Peyer's patch (tissue), 4 donors: ENCODE measurements at regions not wholly inside any gene's neighbourhood (a gene's known extent, or its start where the extent isn't known, plus 50 kb on each side); places are given as distances from the start of the nearest gene placed in this dataset.

ENCODE experiments used
- DNase-seq, 3 donors: peaks; one replicate each; pipeline ENCODE4 v3.0.0-alpha.2; 2017 to 2019
- H3K27ac ChIP-seq, 4 donors: fragments of 200-600 bp; sonication (generic); one replicate each; pipeline ENCODE4 v1.5.1; 2016 to 2019
- H3K27me3 ChIP-seq, 2 donors: fragments of 200-600 bp; sonication (generic); one replicate each; pipeline ENCODE4 v1.5.1; 2019
- H3K36me3 ChIP-seq, 3 donors: fragments of 200-600 bp; sonication (generic); one replicate each; pipeline ENCODE4 v1.5.1; 2016 to 2019
- H3K4me1 ChIP-seq, 4 donors: fragments of 200-600 bp; sonication (generic); one replicate each; pipeline ENCODE4 v1.5.1; 2016 to 2019
- H3K4me3 ChIP-seq, 4 donors: fragments of 200-600 bp; sonication (generic); 1 replicate in 3 of 4; 2 replicates in 1 of 4; pipeline ENCODE4 v1.5.1; 2016 to 2019; ENCODE audit warnings: mild to moderate bottlenecking in 1 of 4
- H3K9me3 ChIP-seq, 4 donors: fragments of 200-600 bp; sonication (generic); one replicate each; pipeline ENCODE4 v1.5.1; 2016 to 2019; ENCODE audit warnings: mild to moderate bottlenecking in 1 of 4
- CTCF ChIP-seq, 6 experiments: fragments of 450-650 bp in 4 of 6; fragments of 200-600 bp in 2 of 6; sonication (generic) in 1 of 6; IDR thresholded peaks; one replicate each; pipeline ENCODE4 v1.5.1; 2017 to 2019; ENCODE audit warnings: antibody characterized with exemption in 6 of 6, mild to moderate bottlenecking in 3 of 6, moderate library complexity in 1 of 6
- POLR2A ChIP-seq, 2 donors: fragments of 450-650 bp; IDR thresholded peaks; one replicate each; pipeline ENCODE4 v1.5.1; 2017; ENCODE audit warnings: antibody characterized with exemption in 2 of 2, mild to moderate bottlenecking in 2 of 2, moderate library complexity in 2 of 2

- Histone ChIP-seq H3K4me1 (no peaks in the 10 kb centered on the region), H3K4me3 (no peak overlapping the region), H3K36me3 (no peaks in the 10 kb centered on the region), H3K27ac (no peak overlapping the region), H3K27me3 (no peaks in the 10 kb centered on the region), H3K9me3 (no peaks in the 10 kb centered on the region)
- TF ChIP-seq CTCF (IDR thresholded peaks at IDR 0.05) (no peak), POLR2A (IDR thresholded peaks at IDR 0.05) (no peak)
- DNase-seq, result no peak
Measured at GRCh38 chrX:23603501-23603900, 63.8 kb upstream of the PRDX4 start.

GRCh38 chrX:23610495-23610894 lies 56.8 kb upstream of the PRDX4 start:
- H3K4me1 ChIP-seq, result no peaks in the 10 kb centered on the region
- TF ChIP-seq CTCF (IDR thresholded peaks at IDR 0.05), result no peak
- no peaks in the 10 kb centered on the region for H3K27me3 ChIP-seq
- H3K4me3 ChIP-seq, result no peak overlapping the region
- no peak overlapping the region for H3K27ac ChIP-seq
- H3K9me3 ChIP-seq, result no peaks in the 10 kb centered on the region
- DNase-seq, result no peak
- H3K36me3 ChIP-seq, result no peaks in the 10 kb centered on the region

- Histone ChIP-seq H3K4me3 (no peak overlapping the region), H3K9me3 (no peaks in the 10 kb centered on the region), H3K36me3 (no peaks in the 10 kb centered on the region), H3K27me3 (no peaks in the 10 kb centered on the region), H3K4me1 (no peaks in the 10 kb centered on the region), H3K27ac (no peak overlapping the region)
- DNase-seq, result no peak
- no peak for TF ChIP-seq POLR2A (IDR thresholded peaks at IDR 0.05)
Measured at GRCh38 chrX:23612846-23613245, 54.4 kb upstream of the PRDX4 start.

GRCh38 chrX:23616361-23616760 lies 50.9 kb upstream of the PRDX4 start:
- TF ChIP-seq CTCF (IDR thresholded peaks at IDR 0.05), result peak in 4 of 6 experiments; percentile 26 to 40 (median 30)
- TF ChIP-seq POLR2A (IDR thresholded peaks at IDR 0.05), result no peak
- no peak for DNase-seq
- Histone ChIP-seq H3K9me3 (no peaks in the 10 kb centered on the region), H3K36me3 (no peaks in the 10 kb centered on the region), H3K27ac (no peak overlapping the region), H3K4me3 (no peak overlapping the region), H3K27me3 (no peaks in the 10 kb centered on the region), H3K4me1 (no peaks in the 10 kb centered on the region)
